Endodermal cell (in vitro differentiated cells): ENCODE measurements at regions not wholly inside any gene's neighbourhood (a gene's known extent, or its start where the extent isn't known, plus 50 kb on each side); places are given as distances from the start of the nearest gene placed in this dataset.

Experiments used
- DNase-seq: peaks from one replicate; pipeline ENCODE4 v3.0.0-alpha.2; 2017
- H3K27ac ChIP-seq: 2 replicates; pipeline ENCODE4 v1.5.1; 2013; ENCODE audit warnings: mild to moderate bottlenecking, low read depth, low read length, moderate library complexity
- H3K27me3 ChIP-seq: 2 replicates; pipeline ENCODE4 v1.6.1; 2013; ENCODE audit warnings: mild to moderate bottlenecking, low read length, moderate library complexity; ENCODE audit not compliant: insufficient read depth, control insufficient read depth, poor library complexity, severe bottlenecking
- H3K36me3 ChIP-seq: 2 replicates; pipeline ENCODE4 v1.7.0; 2013; ENCODE audit warnings: mild to moderate bottlenecking, low read length, moderate library complexity; ENCODE audit not compliant: control insufficient read depth, insufficient read depth
- H3K4me1 ChIP-seq: one replicate; pipeline ENCODE4 v1.7.0; 2013; ENCODE audit warnings: low read length; ENCODE audit not compliant: control insufficient read depth, insufficient read depth
- H3K4me3 ChIP-seq: 2 replicates; pipeline ENCODE4 v1.5.1; 2013; ENCODE audit warnings: mild to moderate bottlenecking, low read length, moderate library complexity
- H3K9ac ChIP-seq: 2 replicates; pipeline ENCODE4 v1.6.1; 2013; ENCODE audit warnings: mild to moderate bottlenecking, low read length, moderate library complexity; ENCODE audit not compliant: poor library complexity, severe bottlenecking; ENCODE audit errors: extremely low read depth
- H3K9me3 ChIP-seq: 2 replicates; pipeline ENCODE4 v1.6.1; 2013; ENCODE audit warnings: mild to moderate bottlenecking, low read length, moderate library complexity; ENCODE audit not compliant: control insufficient read depth
- H3K27ac Mint-ChIP-seq: 2 replicates; pipeline ENCODE4 v1.8.0; 2020; ENCODE audit warnings: mixed read lengths
- H3K27me3 Mint-ChIP-seq: 2 replicates; pipeline ENCODE4 v1.8.0; 2021; ENCODE audit warnings: mild to moderate bottlenecking, mixed read lengths; ENCODE audit not compliant: insufficient read depth
- H3K36me3 Mint-ChIP-seq: 2 replicates; pipeline ENCODE4 v1.8.0; 2020; ENCODE audit warnings: low read depth, mixed read lengths
- H3K4me1 Mint-ChIP-seq: 2 replicates; pipeline ENCODE4 v1.8.0; 2020; ENCODE audit warnings: mixed read lengths
- H3K4me3 Mint-ChIP-seq: 2 replicates; pipeline ENCODE4 v1.8.0; 2020; ENCODE audit warnings: mild to moderate bottlenecking, moderate library complexity, mixed read lengths
- H3K9me3 Mint-ChIP-seq: 2 replicates; pipeline ENCODE4 v1.8.0; 2020; ENCODE audit warnings: mild to moderate bottlenecking, mixed read lengths
- CTCF ChIP-seq: fragments of 200-600 bp; sonication (generic); conservative IDR thresholded peaks from 2 replicates; pipeline ENCODE4 v1.5.0; 2021; ENCODE audit warnings: antibody characterized with exemption, mild to moderate bottlenecking
- WGBS, 2 experiments: methylation state at CpG; one replicate each; pipeline versions ENCODE4 v1.1.5 to v1.1.7; 2013; ENCODE audit warnings: missing lambda C conversion rate in 2 of 2, mixed read lengths in 1 of 2; ENCODE audit not compliant: insufficient coverage in 1 of 2, insufficient read length in 1 of 2; 5-methylcytosine and 5-hydroxymethylcytosine counted together

GRCh38 chr1:229108598-229109201 lies 162.2 kb upstream of the RAB4A start:
- no peak overlapping the region for H3K4me3 ChIP-seq
- H3K27me3 ChIP-seq = no peaks in the 10 kb centered on the region
- H3K9me3 ChIP-seq = peaks cover 7% of the 10 kb centered on the region
- H3K4me3 Mint-ChIP-seq = no peak overlapping the region
- H3K9me3 Mint-ChIP-seq = peaks cover 2% of the 10 kb centered on the region
- 82 to 85% methylated on average over 7 to 10 of the region's 10 CpGs for WGBS, 2 experiments
- H3K27ac Mint-ChIP-seq = no peak overlapping the region
- H3K4me1 ChIP-seq = peaks cover 5% of the 10 kb centered on the region
- H3K4me1 Mint-ChIP-seq = peaks cover 18% of the 10 kb centered on the region
- no peak overlapping the region for H3K9ac ChIP-seq
- peak; percentile 36 for TF ChIP-seq CTCF
- no peaks in the 10 kb centered on the region for H3K36me3 ChIP-seq
- no peaks in the 10 kb centered on the region for H3K27me3 Mint-ChIP-seq
- DNase-seq = peak; percentile 65
- H3K36me3 Mint-ChIP-seq = no peaks in the 10 kb centered on the region
- H3K27ac ChIP-seq = peak overlapping the region; percentile 69

- Mint-ChIP-seq H3K4me3 (no peak overlapping the region), H3K36me3 (no peaks in the 10 kb centered on the region), H3K9me3 (no peaks in the 10 kb centered on the region), H3K27ac (no peak overlapping the region), H3K27me3 (no peaks in the 10 kb centered on the region), H3K4me1 (peaks cover 18% of the 10 kb centered on the region)
- H3K27me3 ChIP-seq = no peaks in the 10 kb centered on the region
- DNase-seq = no peak
- WGBS, 2 experiments = 93 to 95% methylated on average over 5 of the region's 5 CpGs
- peak overlapping the region; percentile 69 for H3K27ac ChIP-seq
- H3K9me3 ChIP-seq = peaks cover 3% of the 10 kb centered on the region
- no peak for TF ChIP-seq CTCF
- H3K9ac ChIP-seq = no peak overlapping the region
- peaks cover 5% of the 10 kb centered on the region for H3K4me1 ChIP-seq
- no peak overlapping the region for H3K4me3 ChIP-seq
- no peaks in the 10 kb centered on the region for H3K36me3 ChIP-seq
Measured at GRCh38 chr1:229109320-229109761, 161.6 kb upstream of the RAB4A start.

- no peak overlapping the region for H3K4me3 Mint-ChIP-seq
- no peaks in the 10 kb centered on the region for H3K27me3 Mint-ChIP-seq
- Histone ChIP-seq H3K9ac (no peak overlapping the region), H3K27me3 (no peaks in the 10 kb centered on the region), H3K4me1 (peaks cover 8% of the 10 kb centered on the region), H3K9me3 (no peaks in the 10 kb centered on the region), H3K36me3 (no peaks in the 10 kb centered on the region), H3K4me3 (no peak overlapping the region), H3K27ac (no peak overlapping the region)
- H3K4me1 Mint-ChIP-seq = peaks cover 20% of the 10 kb centered on the region
- no peak for DNase-seq
- no peak for TF ChIP-seq CTCF
- H3K27ac Mint-ChIP-seq = no peak overlapping the region
- H3K36me3 Mint-ChIP-seq = no peaks in the 10 kb centered on the region
- peaks cover 1% of the 10 kb centered on the region for H3K9me3 Mint-ChIP-seq
- WGBS, 2 experiments = 97 to 100% methylated on average over 1 of the region's 1 CpG
Measured at GRCh38 chr1:229110986-229111385, 159.9 kb upstream of the RAB4A start.
